RCC 7860 (cell line): ENCODE measurements at regions not wholly inside any gene's neighbourhood (a gene's known extent, or its start where the extent isn't known, plus 50 kb on each side); places are given as distances from the start of the nearest gene placed in this dataset.
"Not testable (repeated sequence)": the region's sequence is repeated elsewhere in the genome, so short reads cannot be mapped to it uniquely, and the experiment has no call there.

Experiments used
- DNase-seq: peaks from one replicate; pipeline ENCODE4 v3.0.0-alpha.2; 2015; ENCODE audit warnings: low spot score
- FAIRE-seq: peaks from 2 replicates; lab custom pipeline; 2012; peaks lifted over from hg19 to GRCh38; lab: Jason Lieb, UNC

DNA sequence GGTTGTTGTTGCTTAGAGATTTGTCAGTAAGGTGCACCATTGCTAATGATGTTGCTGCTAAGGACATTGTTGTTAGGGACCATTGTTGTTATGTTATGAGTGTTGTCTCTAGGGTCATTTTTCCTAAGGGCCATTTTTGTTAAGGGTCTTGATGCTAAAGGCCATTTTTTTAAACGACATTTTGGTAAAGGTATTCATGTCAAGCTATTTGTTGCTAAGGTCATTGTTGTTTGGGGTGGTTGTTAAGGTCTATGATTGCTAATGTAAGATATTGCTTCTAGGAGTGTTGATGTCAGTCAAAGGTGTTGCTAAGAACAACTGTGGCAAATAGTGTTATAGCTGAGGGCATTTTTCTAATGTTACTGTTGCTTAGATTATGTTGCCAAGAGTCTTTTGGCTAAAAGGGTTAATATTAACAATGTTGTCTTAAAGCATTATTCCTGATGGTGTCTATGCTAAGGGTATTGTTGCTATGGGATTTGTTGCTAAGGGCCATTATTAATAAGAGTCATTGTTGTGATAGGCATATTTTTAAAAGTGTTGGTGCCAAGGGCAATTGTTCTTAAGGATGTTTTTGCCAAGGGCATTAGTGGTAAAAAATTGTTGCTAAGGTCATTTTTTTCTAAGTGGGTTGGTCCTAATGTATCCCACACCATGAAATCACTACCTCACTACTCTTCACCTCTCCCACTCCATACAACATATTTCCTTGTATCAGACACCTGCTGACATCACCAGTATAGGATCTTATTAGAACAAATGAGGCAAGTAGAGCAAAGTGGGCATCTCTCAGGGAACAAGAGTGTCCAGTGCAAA lies 56.2 kb downstream of the SPATA31A6 start:
- not testable (repeated sequence) for DNase-seq, FAIRE-seq

DNA sequence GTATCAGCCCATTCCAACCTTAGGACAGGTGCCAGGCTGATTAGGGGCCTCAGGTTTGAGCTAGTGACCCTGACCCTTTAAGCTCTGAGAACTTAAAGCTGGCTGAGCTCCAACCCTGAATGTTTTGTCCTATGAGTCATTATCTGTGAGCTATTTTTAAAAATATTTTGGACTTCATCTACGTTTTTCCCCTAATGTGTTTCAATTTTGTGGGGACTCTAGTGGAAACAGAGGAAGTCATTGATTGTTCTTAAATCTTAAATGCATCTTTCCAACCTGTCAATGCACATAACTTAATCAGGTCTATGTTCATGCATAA lies 56.8 kb downstream of the SPATA31A6 start:
- not testable (repeated sequence) for DNase-seq, FAIRE-seq

DNA sequence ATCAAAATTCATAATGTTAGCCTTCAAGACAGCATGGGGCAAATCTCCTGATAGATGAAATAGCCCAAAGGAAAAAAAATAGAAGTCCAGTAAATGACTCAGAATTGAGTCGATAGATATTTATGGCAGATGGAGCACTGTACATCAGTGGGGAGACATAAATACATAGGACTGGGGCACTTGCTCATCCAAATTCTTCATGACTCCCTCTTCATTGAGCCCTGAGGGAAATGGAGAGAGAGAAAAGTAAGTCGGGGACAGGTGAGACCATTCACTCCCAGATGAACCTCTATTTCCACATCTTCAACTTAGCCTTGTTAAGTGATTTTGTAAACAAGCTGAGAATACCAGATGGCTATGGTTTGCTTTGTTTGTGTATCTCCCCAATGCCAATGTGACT lies 59.8 kb downstream of the SPATA31A6 start:
- not testable (repeated sequence) for DNase-seq, FAIRE-seq

DNA sequence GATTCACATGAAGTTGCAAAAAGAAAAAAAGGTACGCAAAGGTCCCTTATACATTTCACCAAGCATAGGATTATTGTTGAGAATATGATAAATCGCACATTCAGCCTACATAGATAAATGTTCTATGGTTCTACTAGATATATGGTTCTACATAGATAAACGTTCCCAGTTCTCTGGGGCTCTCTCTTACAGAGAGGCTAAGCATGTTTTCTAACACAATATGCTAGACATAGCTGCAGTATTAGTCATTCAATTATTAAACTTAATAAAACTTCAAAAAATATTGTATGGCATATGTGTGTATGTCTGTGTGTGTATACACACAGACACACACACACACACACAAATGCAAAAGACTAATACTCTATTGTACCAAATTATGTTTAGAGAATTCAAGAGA lies 60.4 kb downstream of the SPATA31A6 start:
- DNase-seq, FAIRE-seq: not testable (repeated sequence)

DNA sequence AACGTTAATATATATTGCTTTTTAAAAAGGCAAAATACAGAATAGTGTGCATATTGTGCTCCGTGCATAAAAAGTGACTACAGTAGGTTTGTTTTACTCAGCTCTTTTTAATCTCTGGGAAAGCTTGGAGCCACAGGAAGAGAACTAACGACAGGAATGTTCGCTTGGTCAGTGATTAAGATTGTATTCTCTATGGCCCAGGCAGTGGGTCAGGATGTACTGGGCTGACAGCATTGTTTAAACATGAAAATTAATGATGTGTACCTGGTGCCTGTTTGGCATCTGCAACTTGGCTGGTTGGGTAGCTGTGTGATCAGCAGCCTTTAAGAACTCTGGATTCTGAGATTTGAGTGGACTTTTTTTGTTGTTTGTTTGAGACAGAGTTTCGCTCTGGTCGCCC lies 85.3 kb downstream of the SPATA31A6 start:
- not testable (repeated sequence) for DNase-seq, FAIRE-seq

DNA sequence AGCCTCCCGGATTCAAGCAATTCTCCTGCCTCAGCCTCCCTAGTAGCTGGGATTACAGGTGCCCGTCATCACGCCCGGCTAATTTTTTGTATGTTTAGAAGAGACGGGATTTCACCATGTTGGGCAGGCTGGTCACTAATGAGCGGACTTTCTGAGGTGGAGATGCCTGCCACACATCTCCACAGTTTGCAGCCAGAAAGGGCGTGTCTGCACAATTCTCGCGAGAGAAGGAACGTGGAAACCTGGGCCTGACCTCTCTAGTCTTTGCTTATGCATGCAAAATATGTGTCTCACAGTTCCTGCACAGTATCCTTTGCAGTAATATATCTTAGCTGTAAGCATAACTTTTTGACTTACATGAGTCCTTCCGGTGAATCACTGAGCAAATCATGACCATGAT lies 85.7 kb downstream of the SPATA31A6 start:
- FAIRE-seq, DNase-seq: not testable (repeated sequence)

DNA sequence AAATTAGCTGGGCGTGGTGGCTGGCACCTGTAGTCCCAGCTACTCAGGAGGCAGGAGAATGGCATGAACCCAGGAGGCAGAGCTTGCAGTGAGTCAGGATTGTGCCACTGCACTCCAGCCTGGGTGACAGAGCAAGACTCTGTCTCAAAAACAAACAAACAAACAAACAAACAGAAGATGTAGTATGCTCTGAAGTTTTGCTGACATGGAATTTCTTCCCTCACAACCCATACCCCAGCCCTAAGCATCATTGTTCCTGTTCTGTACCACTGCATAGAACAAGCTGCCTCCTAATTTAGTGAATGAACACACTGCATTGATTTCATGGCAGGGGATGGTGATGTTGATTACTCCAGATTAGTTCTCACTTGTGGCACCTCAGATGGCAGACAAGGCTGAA lies 89.7 kb downstream of the SPATA31A6 start:
- not testable (repeated sequence) for FAIRE-seq, DNase-seq

DNA sequence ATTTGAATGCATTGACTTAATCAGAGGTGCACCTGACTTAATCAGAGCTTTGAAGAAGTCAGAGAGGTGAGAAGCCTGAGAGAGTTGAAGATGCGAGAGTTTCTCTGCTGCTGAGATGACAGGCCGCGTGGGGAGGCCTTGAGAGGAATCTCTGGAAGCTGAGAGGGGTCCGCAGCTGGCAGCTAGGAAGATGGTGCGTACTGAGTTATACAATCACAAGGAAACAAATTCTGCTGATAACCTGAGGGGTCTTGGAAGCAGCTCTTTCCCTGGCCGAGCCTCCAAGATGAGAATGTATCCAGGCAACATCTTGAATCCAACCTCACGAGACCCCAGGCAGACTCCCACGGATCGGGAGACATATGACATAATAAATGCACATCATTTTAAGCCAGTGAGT lies 91.7 kb downstream of the SPATA31A6 start:
- DNase-seq = no peak
- no peak for FAIRE-seq

DNA sequence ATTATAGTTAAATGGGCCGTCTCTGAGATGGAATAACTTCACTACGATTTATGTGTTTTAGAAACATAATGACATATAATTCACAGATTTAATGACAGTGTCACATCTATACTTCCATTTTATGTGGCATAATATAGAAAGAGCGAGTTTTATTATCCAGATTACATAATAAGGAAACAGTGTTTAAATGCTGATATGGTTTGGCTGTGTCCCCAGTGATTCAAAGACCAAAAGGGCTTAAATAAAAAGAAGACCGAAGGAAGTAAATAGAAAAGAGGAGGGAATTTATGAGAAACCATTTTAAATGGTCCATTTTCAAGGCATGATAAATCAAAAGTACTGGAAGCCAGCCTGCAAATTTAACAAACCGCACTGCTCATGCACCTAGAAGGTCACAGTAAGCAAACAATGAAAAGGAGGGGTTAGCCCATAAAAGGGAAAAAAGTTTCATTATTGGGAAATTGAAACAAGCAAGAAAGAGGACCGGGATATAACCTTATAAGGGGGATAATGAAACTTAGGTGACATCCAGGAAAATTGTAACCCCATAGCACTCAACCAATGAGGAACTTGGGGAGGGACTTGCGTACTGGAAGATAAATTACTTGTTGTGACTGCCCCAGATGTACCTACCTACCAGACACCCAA lies 99.2 kb downstream of the SPATA31A6 start:
- not testable (repeated sequence) for FAIRE-seq, DNase-seq

DNA sequence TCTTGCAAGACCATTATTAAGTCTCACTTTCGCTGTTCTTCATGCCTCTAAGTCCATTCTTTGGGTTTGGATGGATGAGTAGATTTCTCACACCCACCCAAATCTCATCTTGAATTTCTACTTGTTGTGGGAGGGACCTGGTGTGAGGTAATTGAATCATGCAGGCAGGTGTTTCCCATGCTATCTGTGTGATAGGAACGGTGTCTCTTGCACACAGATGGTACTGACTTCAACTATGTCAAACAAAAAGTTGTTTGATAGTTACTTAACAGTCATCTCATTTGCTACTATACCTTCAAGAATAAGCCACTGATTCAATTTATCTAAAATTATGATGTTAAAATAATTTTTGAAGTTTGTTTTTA lies 99.7 kb downstream of the SPATA31A6 start:
- FAIRE-seq = not testable (repeated sequence)

DNA sequence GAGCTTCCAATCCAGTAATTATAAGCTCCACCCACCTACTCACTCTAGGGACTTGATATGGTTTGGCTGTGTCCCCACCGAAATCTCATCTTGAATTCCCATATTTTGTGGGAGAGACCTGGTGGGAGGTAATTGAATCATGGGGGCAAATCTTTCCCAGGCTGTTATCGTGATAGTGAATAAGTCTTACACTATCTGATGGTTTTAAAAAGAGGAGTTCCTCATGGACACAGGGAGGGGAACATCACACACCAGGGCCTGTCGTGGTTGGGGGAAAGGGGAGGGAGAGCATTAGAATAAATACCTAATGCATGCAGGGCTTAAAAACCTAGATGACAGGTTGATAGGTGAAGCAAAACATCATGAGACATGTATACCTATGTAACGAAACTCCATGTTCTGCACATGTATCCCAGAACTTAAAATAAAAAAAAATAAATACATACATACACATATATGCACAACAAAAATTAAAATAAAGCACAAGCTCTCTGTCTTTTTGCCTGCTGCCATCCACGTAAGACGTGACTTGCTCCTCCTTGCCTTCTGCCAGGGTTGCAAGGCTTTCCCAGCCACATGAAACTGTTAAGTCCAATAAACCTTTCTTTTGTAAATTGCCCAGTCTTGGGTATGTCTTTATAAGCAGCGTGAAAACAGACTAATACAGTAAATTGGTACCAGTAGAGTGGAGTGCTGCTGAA lies 102.8 kb downstream of the SPATA31A6 start:
- not testable (repeated sequence) for FAIRE-seq, DNase-seq

More for the DNA sequence above, 99.7 kb downstream of the SPATA31A6 start:
- not testable (repeated sequence) for DNase-seq

DNA sequence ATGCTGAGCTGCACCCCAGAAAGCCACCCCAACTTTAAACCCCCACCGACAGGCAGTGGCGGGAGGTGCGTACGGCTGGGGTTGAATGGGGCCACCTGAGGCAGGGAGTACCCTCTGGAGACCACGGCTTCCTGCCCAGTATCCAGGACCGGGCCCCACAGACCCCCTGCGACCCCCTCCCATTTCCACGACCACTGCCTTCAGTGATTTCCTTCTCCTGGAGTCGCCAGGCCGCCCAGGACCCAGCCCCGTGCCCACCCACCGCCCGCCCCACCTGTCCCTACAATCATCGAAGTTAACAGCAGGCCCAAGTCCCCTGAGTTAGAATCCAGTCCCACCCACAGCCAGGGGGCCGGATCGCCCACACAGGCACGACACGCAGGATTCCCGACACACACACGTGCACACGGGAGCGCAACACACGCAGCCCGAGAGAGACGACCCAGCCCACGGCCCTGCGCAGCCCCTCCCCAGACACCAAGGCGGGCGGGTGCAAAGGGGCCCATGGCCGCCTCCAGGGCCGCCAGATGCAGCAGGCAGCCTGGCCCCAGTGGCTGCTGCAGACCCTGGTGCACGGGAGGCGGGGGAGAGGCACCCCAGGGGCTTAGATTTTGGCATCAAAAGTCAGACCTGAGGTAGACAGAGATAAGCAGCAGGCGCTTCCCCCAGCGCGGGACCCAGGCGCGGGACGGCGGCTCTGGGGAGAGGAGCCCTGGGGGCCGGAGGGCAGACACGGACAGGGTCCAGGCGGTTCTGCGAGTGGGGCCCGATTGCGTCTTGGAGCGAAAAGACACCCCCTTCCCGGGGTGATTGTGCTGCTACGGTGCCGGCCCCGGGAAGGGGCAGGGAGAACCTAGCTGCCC lies 104.8 kb downstream of the SPATA31A6 start:
- not testable (repeated sequence) for FAIRE-seq, DNase-seq

DNA sequence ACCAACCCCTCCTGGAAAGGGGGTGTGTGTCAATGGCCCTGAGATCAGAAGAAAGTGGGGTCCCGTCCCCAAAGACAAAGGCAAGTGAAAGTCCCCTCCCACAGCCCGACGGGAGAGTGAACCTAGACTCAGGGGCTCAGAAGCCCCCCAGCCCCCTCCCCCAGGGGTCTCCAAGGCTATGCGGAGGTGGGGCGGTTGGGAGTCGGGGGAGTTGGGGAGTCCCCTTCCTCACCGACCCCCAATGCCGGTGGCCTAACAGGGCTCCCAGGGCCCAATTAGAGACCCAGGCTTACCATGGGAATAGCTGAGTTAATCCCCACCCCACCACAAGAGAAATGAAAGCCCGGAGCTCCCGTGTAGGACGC lies 105.4 kb downstream of the SPATA31A6 start:
- FAIRE-seq, DNase-seq: not testable (repeated sequence)

DNA sequence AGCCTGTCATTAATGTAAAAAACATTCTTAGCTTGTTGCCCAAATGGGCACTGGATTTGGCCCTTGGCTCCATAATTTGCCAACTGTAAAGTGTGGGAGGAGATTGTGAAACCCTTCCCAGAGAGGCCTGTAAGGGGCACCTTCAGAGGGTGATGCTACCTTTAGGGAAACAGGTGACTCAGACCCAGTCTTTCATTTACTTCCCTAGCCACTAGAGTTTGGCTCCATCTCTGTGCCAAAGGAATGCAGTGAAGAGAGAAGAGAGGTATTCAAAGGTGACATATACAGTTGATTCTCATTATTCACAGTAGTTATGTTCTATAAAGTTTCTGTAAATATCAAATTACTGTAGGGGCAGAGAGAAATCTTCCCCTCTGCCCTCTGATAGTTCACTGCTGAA lies 116.7 kb downstream of the SPATA31A6 start:
- not testable (repeated sequence) for DNase-seq, FAIRE-seq

DNA sequence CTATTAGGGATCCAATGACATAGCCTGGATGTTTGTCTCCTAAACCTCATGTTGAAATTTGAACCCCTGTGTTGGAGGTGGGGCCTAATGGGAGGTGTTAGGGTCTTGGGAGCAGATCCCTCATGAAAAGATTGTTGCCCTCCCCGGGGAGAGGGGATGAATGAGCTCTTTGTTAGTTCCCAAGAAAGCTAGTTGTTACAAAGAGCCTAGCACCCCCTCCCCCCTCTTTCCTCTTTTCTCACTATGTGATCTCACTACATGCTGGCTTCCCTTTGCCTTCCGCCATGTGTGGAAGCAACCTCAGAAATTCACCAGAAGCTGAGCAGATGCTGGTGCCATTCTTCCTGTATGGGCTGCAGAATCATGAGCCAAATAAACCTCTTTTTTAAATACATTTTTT lies 123.2 kb downstream of the SPATA31A6 start:
- not testable (repeated sequence) for FAIRE-seq, DNase-seq

DNA sequence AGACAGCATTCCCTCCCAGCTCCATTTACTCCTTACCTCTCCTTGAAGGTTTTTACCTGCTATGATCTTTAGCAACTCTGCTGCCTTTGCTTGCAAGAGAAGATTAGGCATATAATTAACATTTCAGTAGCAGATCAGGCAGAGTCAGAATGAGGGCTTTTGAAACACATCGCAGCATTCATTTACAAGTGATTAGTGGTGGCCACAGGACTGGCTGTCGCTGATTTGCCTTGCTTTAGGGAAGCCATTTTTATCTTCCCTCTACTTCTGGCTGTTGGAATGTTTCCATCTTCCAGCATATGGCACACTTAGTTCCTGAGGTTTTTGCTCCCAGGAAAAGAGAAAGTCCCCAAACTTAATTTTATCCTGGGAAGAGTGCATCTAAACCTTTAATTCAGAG lies 124.0 kb downstream of the SPATA31A6 start:
- not testable (repeated sequence) for FAIRE-seq, DNase-seq

DNA sequence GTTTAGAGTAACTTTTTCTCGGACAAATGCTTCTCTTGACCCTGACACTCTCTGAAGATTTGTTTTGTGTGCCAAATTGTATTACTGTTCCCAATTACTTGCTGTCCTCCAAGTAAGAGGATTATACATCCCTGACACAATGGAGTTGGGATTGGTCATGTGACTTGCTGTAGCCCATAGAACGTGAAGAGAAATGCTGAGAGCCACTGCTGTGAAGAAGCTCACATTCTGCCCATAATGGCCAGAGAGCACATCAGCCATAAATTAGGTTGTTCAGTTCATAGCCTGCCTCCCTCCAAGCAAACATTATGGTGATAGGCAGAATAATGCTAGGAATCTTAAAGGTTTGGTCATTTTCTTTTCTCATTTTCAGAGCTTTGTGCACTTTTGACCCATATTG lies 127.5 kb downstream of the SPATA31A6 start:
- not testable (repeated sequence) for DNase-seq, FAIRE-seq

DNA sequence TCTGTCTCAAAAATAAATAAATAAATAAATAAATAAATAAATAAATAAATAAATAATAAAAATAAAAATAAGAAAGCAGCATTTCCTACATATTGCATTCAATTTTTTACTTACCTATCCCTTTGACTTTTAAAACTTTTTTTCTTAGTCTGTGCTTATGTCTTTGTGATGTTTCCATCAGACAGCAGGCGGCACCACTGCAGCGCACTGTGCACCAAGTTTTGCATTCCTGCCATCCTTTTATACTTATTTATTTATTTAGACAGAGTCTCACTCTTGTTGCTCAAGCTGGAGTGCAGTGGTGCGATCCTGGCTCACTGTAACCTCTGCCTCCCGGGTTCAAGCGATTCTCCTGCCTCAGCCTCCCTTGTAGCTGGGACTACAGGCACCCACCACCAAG lies 132.6 kb downstream of the SPATA31A6 start:
- not testable (repeated sequence) for DNase-seq

DNA sequence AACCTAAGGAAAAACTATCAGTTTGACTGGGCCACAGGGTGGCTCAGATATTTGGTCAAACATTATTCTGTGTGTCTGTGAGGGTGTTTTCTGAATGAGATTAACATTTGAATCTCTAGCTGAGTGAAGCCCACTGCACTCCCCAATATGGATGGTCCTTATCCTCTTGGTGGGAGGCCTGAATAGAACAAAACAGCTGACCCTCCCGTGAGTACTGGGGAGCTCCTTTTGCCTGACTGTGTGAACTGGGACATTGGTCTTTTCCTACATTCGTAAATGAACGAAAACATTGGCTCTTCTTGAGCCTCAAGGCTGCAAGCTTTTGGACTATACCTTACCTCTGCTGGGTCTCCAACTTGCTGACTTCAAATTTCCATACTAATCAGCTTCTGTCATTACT lies 134.2 kb downstream of the SPATA31A6 start:
- not testable (repeated sequence) for FAIRE-seq, DNase-seq

More for the DNA sequence above, 132.6 kb downstream of the SPATA31A6 start:
- not testable (repeated sequence) for FAIRE-seq

DNA sequence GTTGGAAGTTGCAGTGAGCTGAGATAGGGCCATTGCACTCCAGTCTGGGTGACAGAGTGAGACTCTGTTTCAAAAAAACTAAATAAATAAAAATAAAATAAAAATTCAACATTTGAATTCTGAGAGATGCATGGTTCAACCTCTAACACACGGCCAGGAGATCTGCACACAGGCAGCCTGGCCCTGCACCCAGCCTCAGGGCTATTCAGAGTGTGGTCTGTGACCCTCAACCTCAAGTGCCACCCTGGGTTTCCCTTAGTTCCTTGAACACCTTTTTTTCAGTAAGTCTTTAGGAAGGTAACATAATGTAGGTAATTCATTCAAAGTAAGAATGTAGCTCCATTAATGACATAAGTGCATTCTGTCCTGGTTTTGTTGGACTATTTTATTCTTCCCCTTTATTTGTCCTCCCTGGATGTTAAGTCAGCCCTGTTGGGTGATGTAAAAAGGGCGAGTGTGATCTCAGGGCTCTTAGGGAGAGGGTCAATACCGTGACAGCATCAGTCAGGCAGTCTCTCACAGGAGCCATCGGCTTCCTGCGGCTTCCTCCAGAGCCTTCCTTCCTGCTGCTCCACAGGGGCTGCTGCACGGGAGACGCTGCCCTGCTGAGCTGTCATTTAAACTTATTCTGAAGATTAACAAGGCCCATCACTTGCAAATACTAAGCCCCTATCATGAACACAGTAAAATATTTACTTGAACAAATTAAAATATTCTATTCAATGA lies 139.8 kb downstream of the SPATA31A6 start:
- not testable (repeated sequence) for FAIRE-seq, DNase-seq
